HG02623 (cell line): ENCODE measurements at regions not wholly inside any gene's neighbourhood (a gene's known extent, or its start where the extent isn't known, plus 50 kb on each side); places are given as distances from the start of the nearest gene placed in this dataset.

Experiments
- ATAC-seq: cut with Tn5 transposase; IDR thresholded peaks from one replicate; pipeline ENCODE4 v1.9.1; 2021; ENCODE audit warnings: moderate library complexity; ENCODE audit not compliant: unreplicated experiment

DNA sequence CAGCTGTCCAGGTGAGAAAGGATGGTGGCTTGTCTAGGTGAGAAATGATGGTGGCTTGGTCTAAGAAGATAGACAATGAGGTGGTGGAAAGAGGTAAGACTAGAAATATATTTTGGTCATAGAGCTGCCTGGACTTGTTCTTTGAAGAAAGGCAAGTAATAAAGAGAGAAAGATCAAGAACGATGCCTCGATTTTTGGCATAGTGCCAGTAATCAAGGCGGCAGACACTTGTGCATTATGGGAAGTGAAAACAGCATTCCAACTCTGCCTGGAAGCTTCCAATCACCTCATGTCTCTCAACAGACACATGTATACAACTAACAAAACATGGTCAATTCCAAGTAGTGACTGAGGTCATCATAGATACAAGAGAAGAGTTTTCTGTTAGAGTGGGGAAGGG is 423.8 kb upstream of the NRP1 start:
- ATAC-seq, result no peak

DNA sequence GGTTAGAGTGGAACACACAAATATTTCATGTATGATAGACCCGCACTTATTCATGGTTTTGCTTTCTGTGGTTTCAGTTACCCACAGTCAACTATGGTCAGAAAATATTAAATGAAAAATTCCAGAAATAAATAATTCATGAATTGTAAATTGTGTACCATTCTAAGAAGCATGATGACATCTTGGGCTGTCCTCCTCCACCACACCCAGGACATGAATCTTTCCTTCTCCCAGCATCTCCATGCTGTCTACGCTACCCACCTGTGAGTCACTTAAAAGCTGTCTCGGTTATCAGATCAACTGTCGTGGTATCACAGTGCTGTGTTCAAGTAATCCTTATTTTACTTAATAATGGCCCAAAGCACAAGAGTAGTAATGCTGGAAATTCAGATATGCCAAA is 419.6 kb upstream of the NRP1 start:
- no peak for ATAC-seq

DNA sequence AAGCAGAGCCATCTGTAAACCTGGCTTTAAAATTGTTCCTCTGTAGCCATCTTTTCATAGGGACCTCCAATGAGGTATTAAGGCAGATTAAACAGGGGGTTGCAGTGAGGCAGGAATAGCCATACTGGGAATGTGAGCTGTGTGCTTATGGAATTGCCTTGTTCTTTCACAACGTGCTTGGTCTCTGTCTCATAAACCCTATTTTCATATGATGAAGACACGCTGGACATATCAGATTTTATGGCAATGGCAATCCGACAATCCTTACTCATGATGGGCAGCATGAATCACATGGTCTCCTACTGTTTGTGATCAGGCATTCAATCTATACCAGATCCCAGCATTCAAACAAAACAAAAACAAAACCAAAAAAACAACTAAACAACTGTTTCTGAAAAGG is 418.9 kb upstream of the NRP1 start:
- no peak for ATAC-seq

DNA sequence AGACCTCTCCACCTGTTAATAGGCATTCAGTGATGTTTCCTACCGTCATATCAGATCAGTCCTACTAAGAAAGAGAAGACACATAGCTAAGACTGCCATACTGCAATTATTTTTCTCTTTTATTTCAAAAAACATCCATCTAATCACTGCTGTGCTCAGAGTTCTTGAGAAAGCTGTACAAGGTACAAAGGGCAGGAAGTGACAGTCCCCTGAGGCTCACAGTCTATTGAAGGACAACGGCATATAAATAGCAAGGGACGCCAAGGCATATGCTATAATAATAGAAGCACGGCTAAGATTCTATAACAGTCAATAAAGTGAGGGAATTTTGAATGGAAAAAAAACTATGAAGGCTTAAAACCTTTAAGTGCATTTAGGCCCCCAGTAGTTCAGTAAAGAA is 415.3 kb upstream of the NRP1 start:
- no peak for ATAC-seq

DNA sequence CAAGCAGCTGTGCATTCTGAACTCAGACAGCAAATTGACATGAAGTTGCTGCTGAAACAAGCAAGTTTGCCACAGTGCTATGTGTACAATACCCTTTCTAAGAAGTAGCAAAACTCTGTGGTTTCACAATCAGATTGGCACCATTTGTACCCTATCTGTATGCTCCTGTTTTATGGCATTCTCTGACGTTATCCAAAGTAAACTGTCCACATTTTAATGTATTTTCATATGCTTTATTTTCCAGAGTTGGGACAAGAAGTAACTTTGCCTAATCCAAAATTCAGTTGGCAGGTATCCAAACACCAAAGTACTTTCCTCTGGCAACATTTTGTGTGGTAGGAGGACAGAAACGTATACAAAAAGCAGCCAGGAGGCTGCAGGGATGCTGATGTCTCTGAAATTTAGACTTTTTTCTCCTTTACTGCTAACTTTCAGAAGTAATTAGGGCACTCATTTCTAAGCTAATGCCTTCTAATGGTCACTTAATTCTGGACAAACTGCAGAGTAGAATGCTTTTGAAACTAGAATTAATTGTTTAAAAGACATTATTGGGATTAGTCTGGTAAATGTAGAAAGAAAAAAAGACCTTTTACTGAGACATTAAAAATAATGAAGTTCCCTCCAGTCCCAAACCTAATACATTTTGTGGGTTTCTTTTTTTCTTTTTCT is 414.7 kb upstream of the NRP1 start:
- ATAC-seq, result no peak

DNA sequence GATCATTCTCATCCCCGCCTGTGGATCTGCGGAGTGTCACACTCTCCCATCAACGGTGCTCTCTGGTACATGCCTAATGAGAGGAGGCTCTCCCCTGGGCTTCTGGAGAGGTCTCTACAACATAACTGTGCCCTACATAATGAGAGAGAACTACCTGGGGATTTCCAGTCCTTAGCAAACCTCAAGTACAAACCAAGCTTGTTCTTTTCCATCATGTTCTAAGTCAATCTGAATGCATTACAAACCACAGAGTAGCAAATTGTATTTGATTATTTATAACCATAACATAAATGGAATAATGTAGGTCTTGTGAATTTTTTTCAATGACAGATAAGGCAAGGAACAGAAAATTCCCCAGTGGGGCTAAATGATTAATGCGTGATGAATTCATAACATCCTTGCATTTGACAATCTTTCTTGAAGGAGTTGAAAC is 412.4 kb upstream of the NRP1 start:
- no peak for ATAC-seq

DNA sequence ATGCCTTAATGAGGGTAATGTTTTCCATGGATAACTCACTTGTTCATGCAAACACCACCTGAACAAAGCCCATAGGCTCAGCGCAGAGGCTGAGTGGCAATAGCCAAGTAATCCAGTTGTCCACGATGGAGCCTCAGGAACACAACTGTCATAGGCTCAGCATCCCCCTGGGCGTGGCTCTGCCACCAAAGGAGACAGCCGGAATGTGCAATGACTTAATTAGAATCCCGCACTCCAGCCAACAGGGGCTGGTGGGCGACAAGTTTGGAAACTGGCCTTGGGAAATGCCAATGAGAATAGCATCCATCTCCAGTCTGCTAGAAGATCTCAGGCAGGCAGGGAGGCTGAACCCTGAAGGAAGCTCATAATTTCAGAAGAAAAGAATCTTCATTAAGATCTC is 411.7 kb upstream of the NRP1 start:
- ATAC-seq, result no peak

DNA sequence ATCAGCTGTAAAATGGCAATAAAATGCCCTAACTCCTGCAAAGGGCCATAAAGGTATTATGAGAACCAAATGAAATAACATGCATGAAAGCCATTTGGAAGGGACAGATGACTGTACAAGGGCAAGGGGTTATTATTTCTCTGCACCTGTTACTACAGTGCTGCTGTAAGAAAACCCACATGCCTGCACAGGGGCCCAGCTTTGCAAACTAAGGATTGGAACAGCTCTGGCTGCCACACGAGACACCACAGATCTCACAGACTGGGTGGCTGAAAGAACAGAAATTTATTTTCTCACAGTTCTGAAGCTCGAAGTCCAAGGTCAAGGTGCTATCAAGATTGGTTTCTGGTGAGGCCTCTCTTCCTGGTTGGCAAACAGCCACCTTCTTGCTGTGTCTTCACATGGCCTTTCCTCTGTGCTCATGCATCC is 409.0 kb upstream of the NRP1 start:
- no peak for ATAC-seq

DNA sequence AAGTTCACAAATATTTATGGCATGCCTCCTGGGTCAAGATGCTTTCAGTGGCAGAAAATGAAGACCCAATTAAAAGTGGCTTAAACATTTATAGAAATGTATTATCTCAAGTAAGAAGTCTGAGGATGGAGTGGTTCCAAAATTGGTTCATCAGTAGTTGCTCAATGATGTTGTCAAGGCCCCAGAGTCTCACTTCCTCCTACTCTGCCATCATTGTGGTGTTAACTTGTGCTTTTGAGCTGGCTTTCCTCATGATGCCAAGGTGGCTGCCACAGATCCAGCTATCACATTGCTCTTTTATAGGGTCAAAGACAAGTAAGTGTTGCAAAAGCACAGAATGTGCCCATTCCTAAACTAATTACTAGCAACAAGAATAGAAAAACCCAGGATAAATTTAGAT is 404.6 kb upstream of the NRP1 start:
- ATAC-seq, result no peak

DNA sequence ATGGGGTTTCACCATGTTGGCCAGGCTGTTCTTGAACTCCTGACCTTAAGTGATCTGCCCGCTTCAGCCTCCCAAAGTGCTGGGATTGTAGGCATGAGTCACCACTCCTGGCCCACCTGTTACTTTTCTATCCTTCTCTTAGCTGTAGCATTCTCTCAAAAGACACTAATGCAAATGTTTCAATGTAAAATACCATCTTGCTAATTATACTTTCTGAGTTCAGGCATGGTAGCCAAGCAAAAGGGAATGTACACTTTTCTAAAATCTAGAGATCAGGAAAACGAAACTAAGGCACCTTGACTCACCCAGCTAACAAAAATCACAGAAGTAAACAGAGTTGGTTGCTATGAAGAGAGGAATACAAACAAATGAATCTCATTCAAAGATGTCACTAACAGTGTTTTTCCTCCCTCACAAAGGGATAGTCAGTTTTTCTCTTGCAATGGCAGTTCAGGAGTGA is 401.0 kb upstream of the NRP1 start:
- no peak for ATAC-seq

DNA sequence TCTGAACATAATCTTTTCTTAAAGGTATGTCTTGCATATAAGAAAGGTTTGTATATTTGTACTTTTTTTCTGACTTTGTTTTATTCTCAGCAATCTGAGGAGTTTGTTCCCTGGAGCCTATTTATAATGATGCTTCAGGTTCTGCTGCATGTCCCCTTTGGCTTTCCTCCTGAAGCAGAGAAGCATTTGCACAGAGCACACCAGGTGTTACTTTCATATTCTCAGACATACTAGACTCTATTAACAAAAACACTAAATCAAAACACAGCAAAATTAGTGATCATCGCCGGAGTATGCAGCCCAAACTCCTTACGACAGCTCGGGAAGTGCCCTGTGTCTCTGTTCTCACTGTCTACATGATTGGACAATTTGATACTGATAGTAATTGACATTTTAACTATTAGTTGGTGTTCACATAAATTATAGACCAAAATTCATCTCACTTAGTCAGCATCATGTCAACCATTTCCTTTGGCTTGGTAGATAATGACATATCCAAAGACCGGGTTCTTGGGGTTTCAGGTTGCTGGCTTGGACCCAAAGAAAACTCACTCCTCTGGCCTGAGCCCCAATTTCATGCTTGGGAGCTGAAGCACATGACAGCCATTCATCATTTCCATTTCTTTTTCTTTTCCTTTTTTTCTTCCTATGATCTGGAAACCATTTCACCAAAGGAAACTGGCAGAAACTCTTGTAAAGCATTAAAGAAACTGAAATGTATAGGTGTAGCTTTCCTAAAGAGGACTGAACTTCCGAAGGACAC is 400.1 kb upstream of the NRP1 start:
- no peak for ATAC-seq

DNA sequence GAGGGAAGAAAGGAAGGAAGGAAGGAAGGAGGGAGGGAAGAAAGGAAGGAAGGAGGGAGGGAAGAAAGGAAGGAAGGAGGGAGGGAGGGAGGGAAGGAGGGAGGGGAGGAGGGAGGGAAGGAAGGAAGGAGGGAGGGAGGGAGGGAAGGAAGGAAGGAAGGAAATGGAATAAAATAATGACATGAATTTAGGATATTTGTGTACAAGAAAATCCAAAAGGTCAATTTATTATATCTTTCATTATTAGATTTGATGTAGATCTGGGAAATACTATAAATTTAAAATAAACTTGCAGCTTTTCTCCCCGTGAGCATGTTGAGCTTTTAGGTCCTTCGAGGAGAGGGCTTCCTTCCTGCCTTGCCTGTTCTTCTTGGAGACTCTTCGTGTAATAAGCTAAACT is 398.6 kb upstream of the NRP1 start:
- no peak for ATAC-seq

DNA sequence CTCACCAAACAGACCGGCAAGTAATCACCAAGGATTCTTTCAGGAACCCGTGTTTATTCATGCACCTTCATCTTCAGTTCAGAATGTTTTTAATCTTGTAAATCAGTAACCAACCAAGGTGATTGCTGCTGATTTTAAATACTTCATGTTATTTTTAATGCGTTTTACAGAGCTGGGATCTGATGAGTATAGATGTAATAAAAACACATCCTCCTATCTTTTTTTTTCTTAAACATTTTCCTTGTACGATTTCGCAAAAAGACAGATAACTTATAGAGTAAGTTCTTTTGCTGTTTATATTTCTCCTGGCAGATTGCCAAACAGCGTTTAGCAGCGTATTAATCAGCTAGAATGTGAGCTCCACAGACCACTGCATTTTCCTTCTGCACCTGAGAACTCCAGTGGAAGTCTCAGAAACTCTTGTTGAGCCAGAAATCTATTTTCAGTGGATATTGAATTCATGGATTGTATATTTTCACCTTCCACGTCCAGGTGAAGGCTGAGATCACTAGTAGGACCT is 397.8 kb upstream of the NRP1 start:
- ATAC-seq, result no peak

DNA sequence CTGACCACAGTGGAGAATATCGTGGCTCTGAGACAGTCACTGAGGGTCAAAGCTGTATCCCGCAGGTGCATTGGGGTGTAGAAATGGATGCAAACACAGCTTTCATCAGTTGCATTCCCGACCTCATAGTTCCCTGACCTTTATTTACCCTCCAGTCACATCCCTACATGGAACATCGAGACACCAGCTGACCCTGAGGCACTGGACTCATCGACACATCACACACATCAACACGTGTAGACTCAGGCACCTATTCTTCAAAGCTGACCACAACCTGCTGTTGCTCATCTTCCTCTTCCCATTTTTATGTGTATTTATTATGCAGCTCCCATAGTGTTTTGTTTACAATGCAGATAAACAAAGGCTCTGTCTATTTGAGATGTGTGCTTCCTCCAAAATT is 396.9 kb upstream of the NRP1 start:
- ATAC-seq, result no peak

DNA sequence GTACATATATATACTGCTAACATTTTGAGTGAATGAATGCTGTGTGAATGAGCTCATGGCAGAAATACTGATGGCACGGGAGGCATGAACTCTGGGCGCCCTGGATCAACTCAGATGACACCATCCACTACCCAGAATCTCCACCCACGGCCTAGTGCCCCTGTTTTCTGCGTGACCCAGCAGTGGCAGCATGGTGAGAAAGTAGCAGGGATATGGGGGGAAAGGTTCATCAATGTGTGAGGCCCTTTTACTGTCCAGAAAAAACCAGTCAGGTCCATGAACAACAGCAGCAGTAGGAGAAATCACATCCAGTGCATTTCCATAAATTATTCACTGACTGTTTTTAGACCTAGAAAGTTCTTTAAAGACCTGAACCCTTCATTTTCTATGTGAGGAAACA is 391.0 kb upstream of the NRP1 start:
- ATAC-seq, result no peak

DNA sequence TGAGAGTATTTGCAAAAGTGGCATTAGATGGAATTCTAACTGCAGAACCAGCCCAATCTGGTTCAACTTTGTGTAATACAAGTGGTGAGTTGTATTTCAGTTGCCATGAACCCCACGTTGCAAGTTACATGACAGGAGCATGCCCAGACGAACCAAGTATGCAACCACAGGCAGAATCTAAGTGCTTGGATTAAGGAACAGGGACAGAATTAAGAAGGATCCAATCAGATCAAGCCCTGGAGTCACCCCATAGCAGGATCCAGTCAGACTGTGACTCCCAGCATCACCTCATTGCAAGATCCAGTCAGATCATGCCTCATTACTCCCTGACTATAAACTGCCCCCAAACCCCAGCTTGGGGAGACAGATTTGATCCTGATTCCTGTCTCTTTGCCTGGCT is 388.7 kb upstream of the NRP1 start:
- no peak for ATAC-seq

DNA sequence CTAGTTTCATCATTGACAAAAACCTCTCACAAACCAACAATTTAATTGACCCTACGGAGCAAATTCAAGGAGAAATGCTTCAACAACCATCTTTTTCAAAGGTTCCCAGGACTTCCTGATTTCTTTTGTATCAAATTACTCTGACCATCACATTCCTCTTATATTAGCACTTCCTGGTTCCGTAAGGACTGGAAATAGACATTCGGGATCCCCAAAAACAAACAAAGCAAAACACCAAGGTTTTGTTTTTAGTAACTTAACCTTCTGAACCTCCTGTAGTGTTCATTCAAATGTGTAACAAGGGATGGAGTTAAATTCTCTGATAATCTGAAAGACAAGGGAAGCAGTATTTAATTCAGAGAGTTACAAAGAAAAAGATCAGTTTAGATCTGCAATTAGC is 387.6 kb upstream of the NRP1 start:
- no peak for ATAC-seq

DNA sequence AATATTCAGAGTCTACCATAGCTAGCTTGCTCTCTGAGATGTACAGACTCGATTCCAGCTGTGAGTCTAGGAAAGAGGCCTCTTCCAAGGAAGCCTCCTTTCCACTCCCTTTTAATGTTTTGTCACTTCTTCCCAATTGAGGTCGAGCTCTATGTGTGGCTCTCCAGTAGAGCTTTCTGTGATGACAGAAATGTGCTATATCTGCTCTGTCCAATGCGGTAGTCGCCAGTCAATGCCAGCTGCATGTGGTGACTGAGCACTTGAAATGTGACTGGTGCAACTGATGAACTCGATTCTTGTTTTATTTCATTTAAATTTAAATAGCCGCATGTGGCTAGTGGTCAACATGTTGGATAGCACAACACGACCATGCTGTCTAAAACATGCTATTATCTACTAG is 387.0 kb upstream of the NRP1 start:
- ATAC-seq, result no peak

DNA sequence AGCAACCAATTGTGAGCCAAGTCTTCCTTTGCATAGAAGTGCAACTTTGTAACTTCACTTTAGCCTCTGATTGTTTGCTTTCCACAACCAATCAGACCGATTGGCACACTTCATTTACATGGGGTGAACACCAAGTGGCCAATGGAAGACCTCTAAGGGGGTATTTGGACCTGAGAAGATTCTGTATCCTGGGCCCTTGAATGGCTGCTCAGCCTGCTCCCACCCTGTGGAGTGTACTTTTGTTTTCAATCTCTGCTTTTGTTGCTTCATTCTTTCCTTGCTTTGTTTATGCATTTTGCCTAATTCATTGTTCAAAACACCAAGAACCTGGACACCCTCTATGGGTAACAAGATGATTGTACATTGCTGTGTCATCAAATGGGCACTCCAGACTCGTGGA is 385.7 kb upstream of the NRP1 start:
- ATAC-seq, result no peak

DNA sequence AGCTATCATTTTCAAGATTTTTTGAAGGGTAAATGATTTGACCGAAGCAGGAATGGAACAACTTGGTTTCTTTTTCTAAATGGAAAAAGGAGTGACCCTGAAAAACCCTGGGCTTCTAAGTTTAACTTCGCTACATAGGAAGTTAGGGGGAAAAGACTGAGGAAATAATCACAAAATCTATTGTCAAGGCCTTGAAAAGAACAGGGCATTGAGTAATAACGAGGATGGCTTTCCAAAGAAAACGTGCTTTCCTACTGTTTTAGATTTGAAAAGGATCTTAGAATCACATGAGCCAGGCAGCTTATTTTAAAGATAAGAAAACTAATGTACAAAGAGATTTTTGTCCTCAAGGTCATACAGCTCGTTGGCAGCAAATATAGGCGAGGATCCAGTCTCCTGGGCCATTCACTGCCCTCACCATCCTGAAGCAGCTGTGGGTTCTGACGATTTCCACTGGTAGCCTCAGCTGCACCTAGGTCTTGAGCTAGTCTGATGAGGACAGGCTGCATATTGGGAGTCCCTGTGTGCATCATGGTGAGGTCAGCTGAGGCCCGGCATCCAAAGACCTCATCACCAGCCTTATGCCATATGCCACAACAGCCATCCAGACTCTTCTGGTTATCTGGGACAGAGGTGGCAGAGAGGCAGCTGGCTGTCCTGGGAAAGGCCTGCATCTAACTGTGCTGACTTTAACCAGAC is 384.7 kb upstream of the NRP1 start:
- ATAC-seq, result no peak

DNA sequence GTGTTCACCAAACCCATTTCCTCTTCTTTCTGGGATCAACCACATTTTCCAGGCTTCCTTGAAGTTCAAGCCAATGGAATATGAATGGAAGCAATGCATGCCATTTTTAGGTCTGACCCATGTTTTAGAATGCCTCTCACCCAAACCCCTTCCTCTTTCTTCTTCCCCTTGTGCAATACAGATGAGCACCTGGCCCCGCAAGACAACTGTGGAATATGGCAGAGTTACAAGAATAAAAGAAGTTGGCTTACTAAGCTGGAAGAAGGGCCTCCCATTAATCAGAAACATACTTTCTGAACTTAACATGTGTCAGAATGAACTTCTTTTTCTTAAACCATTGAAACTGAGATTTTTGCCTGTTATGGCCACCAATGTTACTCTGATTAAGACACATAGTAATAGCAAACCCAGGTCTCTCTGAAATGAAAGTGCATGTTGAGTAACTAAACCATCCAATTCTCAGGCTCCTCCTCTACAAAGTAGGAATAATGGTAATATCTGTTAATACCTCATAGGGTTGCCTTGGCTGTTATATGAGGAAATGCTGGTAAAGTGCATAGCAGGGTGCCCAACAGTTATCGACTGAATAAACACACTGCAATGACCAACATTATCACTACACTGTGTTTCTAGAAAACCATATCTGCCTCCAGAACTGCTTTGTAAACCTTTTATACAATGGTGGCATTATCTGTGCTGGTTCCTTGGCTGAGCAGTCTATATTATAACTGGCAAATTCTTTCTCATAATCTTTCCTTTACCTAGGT is 382.2 kb upstream of the NRP1 start:
- no peak for ATAC-seq
